Left lung (tissue), 4 donors: ENCODE measurements at regions not wholly inside any gene's neighbourhood (a gene's known extent, or its start where the extent isn't known, plus 50 kb on each side); places are given as distances from the start of the nearest gene placed in this dataset.

Experiments used
- ATAC-seq: fragments of 200-7000 bp; cut with Tn5 transposase; one replicate; pipeline ENCODE4 v1.9.1; 2020; ENCODE audit warnings: moderate library complexity
- DNase-seq, 4 donors: peaks; one replicate each; pipeline ENCODE4 v3.0.0-alpha.2; 2013 to 2020
- H3K27ac ChIP-seq, 2 donors: fragments of 200-600 bp; sonication (generic) in 1 of 2; one replicate each; pipeline versions ENCODE4 v1.5.0 to v1.8.0; 2020 to 2021
- H3K27me3 ChIP-seq, 2 donors: fragments of 200-600 bp; sonication (generic) in 1 of 2; one replicate each; pipeline versions ENCODE4 v1.5.0 to v1.8.0; 2020 to 2021
- H3K36me3 ChIP-seq, 2 donors: fragments of 200-600 bp; sonication (generic) in 1 of 2; one replicate each; pipeline versions ENCODE4 v1.5.0 to v1.8.0; 2020 to 2021
- H3K4me1 ChIP-seq, 2 donors: fragments of 200-600 bp; one replicate each; pipeline ENCODE4 v1.8.0; 2021
- H3K4me3 ChIP-seq, 2 donors: fragments of 200-600 bp; sonication (generic) in 1 of 2; one replicate each; pipeline versions ENCODE4 v1.5.0 to v1.8.0; 2020 to 2021; ENCODE audit warnings: mild to moderate bottlenecking in 1 of 2
- H3K9me3 ChIP-seq, 2 donors: fragments of 200-600 bp; sonication (generic) in 1 of 2; one replicate each; pipeline versions ENCODE4 v1.5.0 to v1.8.0; 2020 to 2021
- CTCF ChIP-seq, 2 donors: fragments of 200-600 bp; sonication (generic) in 1 of 2; IDR thresholded peaks; one replicate each; pipeline versions ENCODE4 v1.5.0 to v1.8.0; 2021; ENCODE audit warnings: antibody characterized with exemption in 2 of 2
- intact Hi-C, 2 donors: fragments of 100-400 bp; cut with DNase I; formaldehyde crosslinking; loops; one replicate each; pipeline versions ENCODE4 v1.11.2 to v1.14.2; 2022
- donor health status: DM: no; HTN: yes; CAD: no.
- donor health status: DM: no; HTN: no; CAD: no.

GRCh38 chr2:70388813-70389212 lies 86.9 kb upstream of the FAM136A start:
- H3K36me3 ChIP-seq: no peaks in the 10 kb centered on the region
- H3K4me1 ChIP-seq: no peaks in the 10 kb centered on the region
- ATAC-seq: no peak
- H3K27me3 ChIP-seq: no peaks in the 10 kb centered on the region
- intact Hi-C loops: no loop called here
- TF ChIP-seq CTCF (IDR thresholded peaks at IDR 0.05): no peak
- DNase-seq: no peak
- no peak overlapping the region for H3K4me3 ChIP-seq
- H3K27ac ChIP-seq: no peak overlapping the region
- H3K9me3 ChIP-seq: no peaks in the 10 kb centered on the region

DNA sequence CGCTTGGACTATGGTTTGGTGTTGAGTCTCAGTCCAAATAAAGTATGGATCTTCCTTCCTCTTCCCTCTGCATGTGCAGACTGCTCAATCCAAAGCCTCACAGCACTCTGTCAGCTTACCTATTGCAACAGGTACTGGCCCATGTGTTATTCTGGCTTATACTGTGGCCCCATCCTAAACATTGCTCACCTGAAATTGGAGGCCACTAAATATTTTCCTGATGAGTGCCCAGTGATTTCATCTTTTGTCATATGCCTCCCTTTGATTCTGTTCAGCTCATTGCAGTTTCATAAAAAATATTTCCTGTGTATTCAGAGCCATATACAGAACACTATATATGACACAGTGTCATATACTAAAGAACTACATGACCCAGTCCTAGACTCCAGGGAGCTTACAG lies 86.3 kb upstream of the FAM136A start:
- DNase-seq (no peak), ATAC-seq (no peak)
- no peaks in the 10 kb centered on the region for H3K27me3 ChIP-seq
- no peak overlapping the region for H3K4me3 ChIP-seq
- H3K4me1 ChIP-seq: no peaks in the 10 kb centered on the region
- no peak overlapping the region for H3K27ac ChIP-seq
- no peak for TF ChIP-seq CTCF (IDR thresholded peaks at IDR 0.05)
- intact Hi-C loops: no loop called here
- H3K36me3 ChIP-seq: no peaks in the 10 kb centered on the region
- no peaks in the 10 kb centered on the region for H3K9me3 ChIP-seq

DNA sequence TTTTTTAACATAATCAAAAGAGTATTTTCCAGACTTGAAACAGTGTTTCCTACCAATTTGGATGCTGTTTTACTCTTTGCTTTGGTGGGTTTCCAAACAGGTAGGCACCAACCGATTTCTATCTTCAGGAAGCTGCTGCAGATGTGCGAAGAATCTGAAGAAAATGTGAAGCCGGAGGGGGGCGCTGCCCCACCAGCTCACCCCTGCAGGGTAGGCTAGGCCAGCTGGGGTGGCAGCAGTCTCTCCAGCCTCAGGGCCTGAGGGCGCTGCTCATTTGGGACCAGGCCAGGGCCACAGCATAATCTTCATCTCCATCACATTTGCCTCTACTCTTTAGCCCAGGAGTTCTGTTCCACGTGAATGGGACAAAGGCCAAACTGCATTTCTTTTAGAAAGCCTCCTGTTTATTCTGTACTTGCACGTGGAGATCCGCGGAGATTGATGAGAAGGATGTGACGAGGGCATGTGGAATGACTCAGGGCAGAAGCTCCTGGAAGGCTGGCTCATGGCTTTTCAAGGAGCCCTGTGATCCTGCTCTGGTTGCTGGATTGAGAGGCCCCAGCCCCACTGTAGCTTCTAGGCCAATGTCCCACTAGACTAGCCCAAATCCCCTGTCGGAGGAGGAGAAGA lies 84.2 kb upstream of the FAM136A start:
- H3K27me3 ChIP-seq: peaks cover 0 to 4% of the 10 kb centered on the region in 2 donors
- no peak for DNase-seq
- H3K36me3 ChIP-seq: no peaks in the 10 kb centered on the region
- no peaks in the 10 kb centered on the region for H3K9me3 ChIP-seq
- no peak overlapping the region for H3K27ac ChIP-seq
- no peak overlapping the region for H3K4me3 ChIP-seq
- ATAC-seq: no peak
- no peaks in the 10 kb centered on the region for H3K4me1 ChIP-seq
- no peak for TF ChIP-seq CTCF (IDR thresholded peaks at IDR 0.05)
- intact Hi-C loops: no loop called here

GRCh38 chr2:70385204-70385603 lies 83.3 kb upstream of the FAM136A start:
- no peaks in the 10 kb centered on the region for H3K9me3 ChIP-seq
- H3K27me3 ChIP-seq: peaks cover 0 to 4% of the 10 kb centered on the region in 2 donors
- no peak overlapping the region for H3K27ac ChIP-seq
- no peaks in the 10 kb centered on the region for H3K36me3 ChIP-seq
- H3K4me1 ChIP-seq: no peaks in the 10 kb centered on the region
- no peak for TF ChIP-seq CTCF (IDR thresholded peaks at IDR 0.05)
- no peak for DNase-seq
- intact Hi-C loops: no loop called here
- ATAC-seq: no peak
- no peak overlapping the region for H3K4me3 ChIP-seq

GRCh38 chr2:70381821-70382220 lies 80.0 kb upstream of the FAM136A start:
- Histone ChIP-seq H3K4me1 (no peaks in the 10 kb centered on the region), H3K27ac (no peak overlapping the region), H3K9me3 (no peaks in the 10 kb centered on the region), H3K27me3 (peaks cover 0 to 4% of the 10 kb centered on the region in 2 donors), H3K36me3 (no peaks in the 10 kb centered on the region), H3K4me3 (no peak overlapping the region)
- intact Hi-C loops: no loop called here
- DNase-seq: no peak
- TF ChIP-seq CTCF (IDR thresholded peaks at IDR 0.05): no peak
- ATAC-seq: no peak
